Embryonic facial prominence (tissue), 1 donor: ENCODE measurements at regions not wholly inside any gene's neighbourhood (a gene's known extent, or its start where the extent isn't known, plus 50 kb on each side); places are given as distances from the start of the nearest gene placed in this dataset.
"Not testable (repeated sequence)": the region's sequence is repeated elsewhere in the genome, so short reads cannot be mapped to it uniquely, and the experiment has no call there.

Experiments used
- DNase-seq: peaks from one replicate; pipeline ENCODE4 v3.0.0-alpha.2; 2016; ENCODE audit errors: extremely low spot score

GRCh38 chr21:16218682-16219343 lies 489.0 kb downstream of the USP25 start:
- DNase-seq, result no peak

DNA sequence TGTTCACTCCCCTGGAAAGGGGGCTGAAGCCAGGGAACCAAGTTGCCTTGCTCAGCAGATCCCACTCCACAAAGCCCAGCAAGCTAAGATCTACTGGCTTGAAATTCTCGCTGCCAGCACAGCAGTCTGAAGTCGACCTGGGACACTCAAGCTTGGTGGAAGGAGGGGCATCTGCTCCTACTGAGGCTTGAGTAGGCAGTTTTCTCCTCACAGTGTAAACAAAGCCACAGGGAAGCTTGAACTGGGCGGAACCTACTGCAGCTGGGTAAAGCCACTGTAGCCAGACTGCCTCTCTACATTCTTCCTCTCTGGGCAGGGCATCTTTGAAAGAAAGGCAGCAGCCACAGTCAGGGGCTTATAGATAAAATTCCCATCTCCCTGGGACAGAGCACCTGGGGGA lies 495.0 kb downstream of the USP25 start:
- not testable (repeated sequence) for DNase-seq

DNA sequence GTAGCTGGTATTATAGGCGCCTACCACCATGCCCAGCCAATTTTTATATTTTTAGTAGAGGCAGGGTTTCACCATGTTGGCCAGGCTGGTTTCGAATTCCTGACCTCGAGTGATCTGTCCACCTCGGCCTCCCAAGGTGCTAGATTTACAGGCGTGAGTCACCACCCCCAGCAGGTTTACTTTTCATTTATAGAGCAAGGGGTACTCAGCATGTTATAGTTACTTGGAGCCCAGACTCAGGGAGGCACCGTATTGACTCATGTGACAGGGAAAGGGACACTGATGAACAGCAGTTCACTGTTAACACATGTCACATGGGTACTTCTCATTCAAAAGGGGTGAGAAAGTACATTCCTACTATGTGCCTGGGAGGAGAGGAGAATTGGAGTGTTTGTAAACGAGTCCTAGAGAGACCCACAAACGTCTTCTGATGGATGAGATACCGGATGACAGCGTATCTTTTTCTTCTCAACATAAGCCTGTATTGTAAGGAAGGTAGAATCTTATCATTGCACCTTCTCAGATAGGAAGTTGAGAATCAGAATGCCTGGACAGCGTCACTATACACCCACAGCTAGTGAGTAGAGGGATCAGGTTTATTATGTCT lies 510.0 kb downstream of the USP25 start:
- no peak for DNase-seq

GRCh38 chr21:16241016-16241415 lies 511.2 kb downstream of the USP25 start:
- DNase-seq, result no peak

- DNase-seq, result no peak
Measured at GRCh38 chr21:16241479-16241963, 511.7 kb downstream of the USP25 start.

DNA sequence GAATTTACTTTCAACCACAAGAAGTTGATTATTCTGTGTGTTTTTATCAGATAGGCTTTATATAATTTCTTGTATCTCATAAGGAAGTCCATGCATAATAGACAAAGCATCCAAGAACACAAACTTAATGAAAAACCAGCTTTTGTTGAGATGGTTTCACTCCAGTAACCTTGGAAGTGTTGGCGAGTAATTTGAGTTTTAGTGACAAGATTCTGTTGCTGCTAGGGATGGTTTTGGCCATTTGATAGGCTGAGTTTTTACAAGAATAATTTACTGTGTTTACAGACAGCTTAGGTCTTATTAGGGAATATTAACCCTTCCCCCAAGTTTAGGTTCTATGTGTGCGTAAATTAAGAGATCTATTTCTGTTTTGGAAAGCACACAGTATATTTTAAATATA lies 513.6 kb downstream of the USP25 start:
- no peak for DNase-seq

DNA sequence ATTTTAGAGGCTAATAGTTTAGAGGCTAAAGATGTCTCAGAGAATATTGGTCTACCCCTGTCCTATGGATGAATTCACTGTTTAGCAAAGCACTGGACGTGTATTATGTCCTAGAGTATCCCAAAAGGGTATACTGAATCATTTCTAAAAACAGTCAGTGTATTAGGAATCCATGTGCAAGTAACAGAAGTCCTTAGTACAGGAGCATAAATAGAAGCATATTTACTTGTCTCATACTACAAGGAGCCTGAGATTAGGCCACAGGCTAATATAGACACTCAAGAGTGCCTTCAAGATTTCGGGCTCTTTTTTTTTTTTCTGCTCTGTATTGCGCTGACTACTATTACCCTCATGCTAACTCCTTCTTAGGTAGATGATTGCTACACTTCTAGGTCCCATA lies 518.9 kb downstream of the USP25 start:
- no peak for DNase-seq

- no peak for DNase-seq
Measured at GRCh38 chr21:16250273-16250672, 520.5 kb downstream of the USP25 start.

GRCh38 chr21:16258844-16259611 lies 529.2 kb downstream of the USP25 start:
- no peak for DNase-seq

DNA sequence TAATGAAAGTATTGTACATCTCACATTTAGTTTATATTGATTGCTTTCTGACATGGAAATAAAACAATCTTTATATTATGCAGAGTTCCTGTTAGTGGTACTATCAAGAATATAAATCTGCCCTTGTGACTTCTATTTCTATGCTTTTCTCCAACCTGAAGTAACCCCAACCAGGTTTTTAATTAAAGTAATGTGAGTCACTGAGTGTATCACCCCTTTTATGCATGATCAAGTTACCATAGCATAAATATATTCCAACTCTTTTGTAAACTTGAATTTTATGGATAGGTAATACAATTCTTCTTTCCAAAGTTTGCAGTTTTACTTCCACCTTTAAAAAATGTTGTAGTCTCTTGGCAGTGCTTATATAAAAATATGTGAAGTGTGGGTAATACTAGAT lies 532.3 kb downstream of the USP25 start:
- no peak for DNase-seq

- DNase-seq, result no peak
Measured at GRCh38 chr21:16264319-16264718, 534.5 kb downstream of the USP25 start.

- DNase-seq, result no peak
Measured at GRCh38 chr21:16269476-16269875, 539.7 kb downstream of the USP25 start.

DNA sequence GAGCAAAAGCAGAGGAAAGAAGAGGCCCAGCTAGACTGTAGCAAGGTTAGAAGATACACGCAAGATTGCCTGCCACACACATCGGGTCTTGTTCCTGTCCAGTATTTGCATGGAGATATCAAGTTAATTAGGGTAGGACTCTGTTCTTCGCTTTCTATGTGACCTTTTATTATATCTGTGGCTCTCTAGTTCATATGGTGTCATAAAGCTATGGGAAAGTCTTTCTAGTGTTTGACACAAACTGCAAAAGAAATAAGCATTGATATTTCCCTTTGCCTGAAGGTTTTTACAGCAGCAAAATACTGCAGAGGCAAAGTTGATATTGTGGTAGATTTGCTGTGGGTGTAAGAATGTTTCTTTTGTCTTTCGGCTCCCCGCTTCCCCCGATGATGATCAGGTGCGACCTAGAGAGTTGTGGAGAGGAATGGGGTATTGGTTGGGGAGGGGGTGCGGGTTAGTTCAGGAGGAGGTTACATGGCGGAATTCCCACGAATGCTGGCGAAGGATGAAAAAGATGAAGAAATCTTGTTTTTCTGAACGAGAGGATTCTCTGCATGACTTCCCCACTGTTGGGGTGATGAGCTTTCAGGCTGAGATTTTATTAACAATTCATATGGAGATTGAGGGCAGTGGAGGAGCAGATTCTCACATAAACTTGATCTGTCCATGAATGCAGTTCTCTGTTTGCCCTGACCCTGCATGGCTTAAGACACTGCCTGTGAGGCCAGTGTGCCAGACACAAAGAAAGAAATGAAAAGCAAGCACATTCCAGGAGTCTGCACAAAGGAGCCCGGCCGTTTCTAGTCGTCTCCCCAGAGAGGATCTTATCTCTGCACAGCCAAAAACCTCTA lies 550.2 kb downstream of the USP25 start:
- DNase-seq, result peak; percentile 16

DNA sequence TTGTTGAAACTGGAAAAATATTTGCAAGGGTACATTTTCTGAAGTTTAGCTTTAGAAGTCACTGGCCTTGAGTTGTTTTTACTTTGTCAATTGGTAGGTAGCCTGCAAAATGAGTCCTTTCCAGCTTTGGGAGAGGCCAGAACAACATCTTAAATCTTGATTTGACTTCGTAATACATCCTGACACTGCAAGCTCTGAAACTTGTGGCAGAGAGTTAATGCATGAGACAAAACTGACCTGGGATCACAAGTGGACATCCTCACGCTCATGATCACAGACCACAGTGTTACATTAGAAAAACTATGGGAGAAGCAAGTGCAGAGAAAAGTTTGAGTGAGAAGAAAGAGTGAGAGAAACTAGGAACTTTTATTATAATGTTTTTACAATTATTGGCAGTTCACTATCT lies 550.9 kb downstream of the USP25 start:
- no peak for DNase-seq

GRCh38 chr21:16283516-16283915 lies 553.7 kb downstream of the USP25 start:
- DNase-seq, result no peak

- DNase-seq, result no peak
Measured at GRCh38 chr21:16285605-16286126, 555.9 kb downstream of the USP25 start.

GRCh38 chr21:16287046-16287445 lies 557.3 kb downstream of the USP25 start:
- DNase-seq, result no peak

DNA sequence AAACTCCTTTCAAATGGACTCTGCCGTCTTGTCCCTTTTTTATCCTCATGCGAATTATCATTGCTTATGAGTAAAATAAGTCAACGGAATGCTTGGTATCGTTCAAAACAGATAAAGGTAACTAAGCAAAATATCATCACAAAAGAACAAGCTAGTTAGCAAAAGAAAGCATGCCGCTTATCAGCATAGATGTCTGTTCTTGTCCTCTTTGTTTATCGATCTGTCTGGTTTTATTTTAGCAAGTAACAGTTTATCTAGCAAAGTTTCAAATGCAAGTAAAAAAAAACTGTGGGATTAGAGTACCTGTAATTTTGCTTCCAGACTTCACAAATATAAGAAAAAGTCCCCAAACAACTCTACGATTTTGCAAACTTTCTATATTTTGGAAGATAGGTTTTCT lies 561.5 kb downstream of the USP25 start:
- DNase-seq, result no peak

DNA sequence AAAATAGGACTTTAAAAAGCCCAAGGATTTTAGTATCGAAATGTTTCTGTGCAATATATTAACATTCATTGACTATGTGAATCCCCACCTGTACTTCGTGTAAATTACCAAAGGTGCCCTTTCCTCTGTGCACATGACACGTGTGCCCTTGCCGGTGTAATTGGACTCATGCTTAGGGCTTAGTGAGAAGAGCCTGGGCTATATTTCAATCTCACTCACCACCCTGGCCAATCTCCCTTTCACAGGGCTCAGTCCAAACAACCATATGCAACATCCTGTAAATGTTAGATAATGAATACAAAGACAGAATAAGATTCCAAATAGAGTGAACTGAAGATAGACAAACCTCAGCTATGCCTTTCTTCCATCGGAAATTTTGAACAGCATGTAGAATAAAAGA lies 564.3 kb downstream of the USP25 start:
- no peak for DNase-seq

- DNase-seq, result no peak
Measured at GRCh38 chr21:16302851-16303282, 573.1 kb downstream of the USP25 start.
